Stomach smooth muscle (tissue), 2 donors: ENCODE measurements at regions not wholly inside any gene's neighbourhood (a gene's known extent, or its start where the extent isn't known, plus 50 kb on each side); places are given as distances from the start of the nearest gene placed in this dataset.

ENCODE experiments used
- H3K27ac ChIP-seq: one replicate; pipeline ENCODE4 v1.7.0; 2013; ENCODE audit warnings: mild to moderate bottlenecking, low read length, inconsistent platforms
- H3K27me3 ChIP-seq, 2 donors: one replicate each; pipeline ENCODE4 v1.7.0; 2013; ENCODE audit warnings: low read length in 2 of 2; ENCODE audit not compliant: insufficient read depth in 2 of 2, control insufficient read depth in 1 of 2
- H3K36me3 ChIP-seq, 2 donors: one replicate each; pipeline ENCODE4 v1.7.0; 2013; ENCODE audit warnings: low read length in 2 of 2; ENCODE audit not compliant: control insufficient read depth in 2 of 2, insufficient read depth in 2 of 2
- H3K4me1 ChIP-seq: one replicate; pipeline ENCODE4 v1.7.0; 2013; ENCODE audit warnings: low read length; ENCODE audit not compliant: control insufficient read depth, insufficient read depth
- H3K4me3 ChIP-seq, 2 donors: one replicate each; pipeline ENCODE4 v1.7.0; 2013; ENCODE audit warnings: low read length in 2 of 2
- H3K9ac ChIP-seq, 2 donors: one replicate each; pipeline ENCODE4 v1.7.0; 2013; ENCODE audit warnings: low read length in 2 of 2, mild to moderate bottlenecking in 1 of 2
- H3K9me3 ChIP-seq, 2 donors: one replicate each; pipeline ENCODE4 v1.7.0; 2013; ENCODE audit warnings: low read length in 2 of 2; ENCODE audit not compliant: control insufficient read depth in 2 of 2
- donor health status: healthy.
- donor health status: Pancreatic carcinoma.

DNA sequence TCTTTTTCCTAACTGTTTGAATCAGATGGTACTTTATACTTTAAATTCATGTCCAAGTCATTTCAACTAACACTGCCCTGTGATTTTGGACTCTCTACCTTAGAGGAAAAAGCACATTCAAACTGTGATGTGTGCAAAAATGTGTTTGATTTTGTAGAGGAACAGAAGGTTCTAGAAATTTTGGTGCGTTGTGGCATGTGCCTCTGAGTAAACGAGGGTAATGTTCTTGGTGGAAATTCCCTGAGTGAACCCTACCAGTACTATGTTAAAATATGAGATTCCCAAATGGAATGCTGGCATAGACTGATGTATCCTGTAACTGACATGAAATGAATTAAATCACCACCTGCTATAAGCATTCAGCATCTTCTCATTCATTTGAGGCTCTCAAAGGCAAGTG, 901.9 kb upstream of the KLHL29 start:
- Histone ChIP-seq H3K27ac (no peak overlapping the region), H3K9ac (no peak overlapping the region), H3K27me3 (no peaks in the 10 kb centered on the region), H3K9me3 (no peaks in the 10 kb centered on the region), H3K4me1 (no peaks in the 10 kb centered on the region), H3K4me3 (no peak overlapping the region), H3K36me3 (no peaks in the 10 kb centered on the region)

DNA sequence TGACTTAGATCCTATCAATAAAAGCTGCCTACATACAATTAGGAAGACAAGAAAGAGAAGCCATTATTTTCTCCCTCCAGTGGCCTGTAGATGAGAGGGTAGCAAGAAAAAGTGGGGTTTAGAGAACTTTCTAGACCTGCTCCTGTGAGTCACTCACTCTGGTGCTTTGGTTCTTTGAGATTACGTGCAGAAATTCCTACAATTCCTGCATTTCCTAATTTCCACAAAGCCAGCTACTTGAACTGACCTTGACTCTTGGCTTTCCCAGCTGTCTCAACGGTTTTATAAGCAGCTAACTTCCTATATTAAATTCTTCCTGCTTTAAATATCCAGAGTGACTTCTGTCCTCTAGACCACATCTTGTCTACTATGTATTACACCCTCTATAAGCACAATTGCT, 899.5 kb upstream of the KLHL29 start:
- Histone ChIP-seq H3K9me3 (no peaks in the 10 kb centered on the region), H3K36me3 (no peaks in the 10 kb centered on the region), H3K27ac (no peak overlapping the region), H3K27me3 (no peaks in the 10 kb centered on the region), H3K4me1 (no peaks in the 10 kb centered on the region), H3K9ac (no peak overlapping the region), H3K4me3 (no peak overlapping the region)

DNA sequence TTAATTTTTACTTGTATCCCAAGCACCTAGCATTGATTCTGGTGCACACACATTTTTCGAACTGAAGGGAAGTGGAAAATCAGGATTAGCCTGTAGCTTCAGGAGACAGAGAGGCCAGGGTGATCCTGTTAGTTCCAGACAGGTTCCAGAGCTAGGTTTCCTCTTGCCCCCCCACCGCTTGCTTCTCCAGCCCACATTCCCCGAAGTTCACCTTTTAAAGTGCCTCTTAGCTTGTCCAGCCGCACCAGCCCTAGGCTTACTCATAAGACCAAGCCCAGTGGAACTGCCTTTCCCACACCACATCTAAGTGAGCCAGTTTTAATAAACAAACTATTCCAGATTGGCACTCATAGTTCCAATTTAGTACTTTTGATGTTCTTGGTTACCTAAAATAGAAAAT, 898.6 kb upstream of the KLHL29 start:
- Histone ChIP-seq H3K4me3 (no peak overlapping the region), H3K27me3 (no peaks in the 10 kb centered on the region), H3K9ac (no peak overlapping the region), H3K36me3 (no peaks in the 10 kb centered on the region), H3K9me3 (no peaks in the 10 kb centered on the region), H3K27ac (no peak overlapping the region), H3K4me1 (no peaks in the 10 kb centered on the region)

DNA sequence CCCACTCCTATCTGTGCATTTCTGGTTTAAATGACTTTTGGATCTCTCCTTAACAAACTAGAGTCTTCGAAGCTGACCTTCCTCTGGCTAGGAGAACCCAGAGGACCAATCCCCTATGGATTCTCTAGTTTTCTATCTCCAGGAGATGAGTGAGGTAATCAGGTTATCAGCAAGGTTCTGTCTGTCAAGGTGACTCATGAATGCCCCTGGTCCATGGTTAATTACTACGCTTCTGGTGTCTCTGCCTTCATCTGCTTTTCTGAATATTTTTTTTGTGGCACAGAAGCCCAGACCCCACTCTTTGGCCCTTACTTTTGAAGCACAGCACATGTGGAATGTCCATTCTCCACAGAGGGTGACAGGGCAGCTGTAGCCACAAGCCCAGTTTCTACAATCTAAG, 897.9 kb upstream of the KLHL29 start:
- Histone ChIP-seq H3K36me3 (no peaks in the 10 kb centered on the region), H3K9ac (no peak overlapping the region), H3K4me3 (no peak overlapping the region), H3K27me3 (no peaks in the 10 kb centered on the region), H3K4me1 (no peaks in the 10 kb centered on the region), H3K9me3 (no peaks in the 10 kb centered on the region), H3K27ac (no peak overlapping the region)

DNA sequence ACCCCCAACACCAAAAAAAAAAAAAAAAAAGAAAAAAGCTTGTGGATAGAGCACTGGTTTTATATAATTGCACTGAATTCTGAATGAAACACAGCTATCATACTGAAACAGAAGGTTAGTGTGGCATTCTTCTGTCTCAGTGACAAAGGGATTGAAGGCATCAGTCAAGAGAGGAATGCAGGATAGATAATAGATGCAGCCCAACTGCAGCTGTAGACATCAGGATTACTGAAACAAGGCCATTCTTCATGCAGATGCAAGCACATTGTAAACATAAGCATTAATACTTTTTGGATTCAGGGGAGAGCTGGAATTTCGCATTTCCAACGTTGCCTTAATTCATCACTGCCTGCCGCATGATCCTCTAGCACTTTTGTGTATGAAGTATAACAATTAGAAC, 897.4 kb upstream of the KLHL29 start:
- Histone ChIP-seq H3K9me3 (no peaks in the 10 kb centered on the region), H3K4me1 (no peaks in the 10 kb centered on the region), H3K27ac (no peak overlapping the region), H3K9ac (no peak overlapping the region), H3K4me3 (no peak overlapping the region), H3K36me3 (no peaks in the 10 kb centered on the region), H3K27me3 (no peaks in the 10 kb centered on the region)

DNA sequence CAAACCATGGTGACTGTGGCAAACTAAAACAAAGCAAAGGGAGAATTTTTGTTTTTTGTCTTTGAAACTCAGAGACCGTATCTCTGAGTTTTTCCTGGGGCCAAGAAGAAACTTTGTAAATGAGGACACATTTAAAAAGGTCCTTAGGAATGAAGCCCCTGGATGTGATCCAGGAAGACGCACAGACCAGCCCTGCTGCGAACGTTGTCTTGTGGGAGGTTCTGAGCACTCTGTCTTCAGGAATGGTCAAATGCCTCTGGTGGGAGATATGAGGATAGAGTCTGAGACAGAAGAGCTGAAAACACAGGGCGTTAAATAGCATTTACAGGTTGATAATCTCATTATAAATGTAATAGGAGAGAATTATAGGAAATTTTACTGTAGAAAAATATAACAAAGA, 893.5 kb upstream of the KLHL29 start:
- H3K9ac ChIP-seq, result no peak overlapping the region
- peaks cover 5% of the 10 kb centered on the region for H3K4me1 ChIP-seq
- no peak overlapping the region for H3K27ac ChIP-seq
- H3K9me3 ChIP-seq, result no peaks in the 10 kb centered on the region
- no peaks in the 10 kb centered on the region for H3K36me3 ChIP-seq
- H3K4me3 ChIP-seq, result no peak overlapping the region
- H3K27me3 ChIP-seq, result no peaks in the 10 kb centered on the region

DNA sequence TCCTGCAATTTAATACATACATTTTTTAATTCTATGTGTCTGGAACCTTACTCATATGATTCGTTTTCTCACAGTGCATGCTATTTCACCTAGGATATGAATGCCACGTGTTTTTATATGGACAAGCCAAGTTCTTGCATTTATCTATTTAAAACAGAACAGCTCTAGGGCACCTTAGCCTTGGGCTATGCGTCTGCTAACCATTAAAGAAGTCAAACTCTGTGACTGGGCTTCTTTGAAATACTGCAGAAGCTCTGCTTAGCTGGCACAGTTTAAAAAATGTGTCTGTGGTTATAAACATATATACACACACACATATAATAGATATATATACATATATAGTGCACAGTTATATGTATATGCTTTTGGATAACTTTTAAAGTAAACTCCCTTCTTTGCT, 890.8 kb upstream of the KLHL29 start:
- no peaks in the 10 kb centered on the region for H3K9me3 ChIP-seq
- peak overlapping the region in 1 of 2 donors; percentile 9 for H3K4me3 ChIP-seq
- no peaks in the 10 kb centered on the region for H3K36me3 ChIP-seq
- H3K4me1 ChIP-seq, result peaks cover 5% of the 10 kb centered on the region
- no peak overlapping the region for H3K9ac ChIP-seq
- H3K27me3 ChIP-seq, result no peaks in the 10 kb centered on the region
- no peak overlapping the region for H3K27ac ChIP-seq

- Histone ChIP-seq H3K4me3 (no peak overlapping the region), H3K27me3 (no peaks in the 10 kb centered on the region), H3K27ac (no peak overlapping the region), H3K9ac (no peak overlapping the region), H3K4me1 (peaks cover 5% of the 10 kb centered on the region), H3K9me3 (no peaks in the 10 kb centered on the region), H3K36me3 (no peaks in the 10 kb centered on the region)
These were observed 887.9 kb upstream of the KLHL29 start for GRCh38 chr2:22497064-22497463.

DNA sequence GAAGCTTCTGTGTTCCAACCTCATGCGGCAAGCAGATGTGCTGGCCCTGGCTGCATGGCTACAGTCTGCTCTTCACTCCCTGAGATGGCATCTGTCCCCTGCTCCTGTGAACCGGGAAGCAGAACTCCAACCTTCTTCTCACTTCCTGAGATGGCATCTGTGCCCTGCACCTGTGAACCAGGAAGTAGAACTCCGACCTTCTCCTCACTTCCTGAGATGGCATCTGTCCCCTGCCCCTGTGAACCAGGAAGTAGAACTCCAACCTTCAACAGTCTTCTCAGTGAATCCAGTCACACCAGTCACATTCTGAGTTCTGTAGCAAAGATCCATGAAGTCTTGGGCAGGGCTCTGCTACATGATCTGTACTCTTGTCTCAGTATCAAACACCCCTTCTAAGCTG, 887.2 kb upstream of the KLHL29 start:
- Histone ChIP-seq H3K36me3 (no peaks in the 10 kb centered on the region), H3K27ac (no peak overlapping the region), H3K4me3 (no peak overlapping the region), H3K27me3 (no peaks in the 10 kb centered on the region), H3K9ac (no peak overlapping the region), H3K9me3 (no peaks in the 10 kb centered on the region), H3K4me1 (peaks cover 4% of the 10 kb centered on the region)

DNA sequence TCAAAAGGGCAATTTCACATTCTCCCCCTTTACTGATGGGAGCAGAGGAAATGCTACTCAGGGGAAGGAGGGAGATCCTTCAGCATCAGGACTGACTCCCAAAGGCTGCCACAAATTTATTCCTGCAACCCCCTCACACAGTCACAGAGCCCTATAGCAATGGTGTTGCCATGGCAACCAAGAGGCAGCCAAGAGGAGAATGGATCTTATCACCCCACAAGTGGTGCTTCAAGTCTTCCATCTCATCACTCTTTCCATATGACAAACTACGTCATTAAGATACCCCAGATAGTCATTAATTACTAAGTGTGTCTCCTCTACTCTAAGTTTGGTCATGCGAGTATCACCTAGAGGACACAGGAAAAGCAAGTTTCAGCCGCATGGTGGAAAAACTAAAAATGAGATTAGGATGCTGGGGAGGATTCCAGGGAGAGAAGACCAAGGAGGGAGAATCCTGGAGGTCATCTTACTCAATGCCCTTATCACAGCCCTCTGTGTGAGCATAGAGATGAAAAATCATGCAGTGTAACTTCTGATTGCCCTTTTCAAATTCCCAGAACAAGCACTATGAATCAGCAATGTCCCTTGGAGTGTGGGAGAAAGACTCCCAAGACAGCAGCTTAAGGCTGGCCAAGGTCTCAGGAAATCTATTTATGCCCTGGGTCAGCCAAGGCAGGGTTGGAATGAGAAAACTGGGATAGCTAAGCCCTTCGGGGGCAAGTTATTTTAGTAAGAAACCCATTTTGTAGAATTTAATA, 885.7 kb upstream of the KLHL29 start:
- Histone ChIP-seq H3K27ac (no peak overlapping the region), H3K9me3 (no peaks in the 10 kb centered on the region), H3K4me3 (no peak overlapping the region), H3K4me1 (no peaks in the 10 kb centered on the region), H3K36me3 (no peaks in the 10 kb centered on the region), H3K9ac (no peak overlapping the region), H3K27me3 (no peaks in the 10 kb centered on the region)

- Histone ChIP-seq H3K27ac (no peak overlapping the region), H3K27me3 (no peaks in the 10 kb centered on the region), H3K9me3 (no peaks in the 10 kb centered on the region), H3K9ac (no peak overlapping the region), H3K4me3 (no peak overlapping the region), H3K36me3 (no peaks in the 10 kb centered on the region), H3K4me1 (no peaks in the 10 kb centered on the region)
These were observed 884.4 kb upstream of the KLHL29 start for GRCh38 chr2:22500555-22500935.
